IMR-90 (cell line): ENCODE measurements at regions not wholly inside any gene's neighbourhood (a gene's known extent, or its start where the extent isn't known, plus 50 kb on each side); places are given as distances from the start of the nearest gene placed in this dataset.

ENCODE experiments used
- ATAC-seq: fragments of 200-7000 bp; cut with Tn5 transposase; 2 replicates; pipeline ENCODE4 v1.9.1; 2020; ENCODE audit warnings: low read depth, mild to moderate bottlenecking, moderate library complexity
- BruUV-seq: library from RNA; stranded (reverse); fragments of 400-500 nt; replicated peaks from 2 replicates; lab custom pipeline; 2021; lab: Mats Ljungman, UMichigan
- CTCF ChIA-PET: fragments of 300-600 bp; formaldehyde crosslinking; extraction: SDS; loops from one replicate; lab custom pipeline; 2021; ENCODE audit warnings: antibody characterized with exemption; lab: Yijun Ruan, JAX
- POLR2A ChIA-PET: fragments of 300-600 bp; sonication (Branson Sonifier 250); formaldehyde crosslinking; loops from one replicate; lab custom pipeline; 2022; ENCODE audit warnings: antibody characterized with exemption; ENCODE audit not compliant: unreplicated experiment; lab: Charles Lee
- DNase-seq: peaks from one replicate; pipeline ENCODE4 v3.0.0; 2013
- H2AFZ ChIP-seq: replicated peaks from 2 replicates; pipeline ENCODE3; 2013; ENCODE audit warnings: low read length, mild to moderate bottlenecking; ENCODE audit not compliant: poor library complexity
- H2AK5ac ChIP-seq: 2 replicates; pipeline ENCODE4 v1.6.1; 2013; ENCODE audit warnings: low read depth, low read length, inconsistent platforms
- H2AK9ac ChIP-seq: replicated peaks from 2 replicates; pipeline ENCODE3; 2013; ENCODE audit warnings: mild to moderate bottlenecking, low read depth, low read length, moderate library complexity; ENCODE audit not compliant: poor library complexity
- H2BK120ac ChIP-seq: 2 replicates; pipeline ENCODE4 v1.6.1; 2013; ENCODE audit warnings: low read depth, low read length, inconsistent platforms
- H2BK15ac ChIP-seq: 3 replicates; pipeline ENCODE4 v1.6.1; 2013; ENCODE audit warnings: low read depth, low read length, inconsistent platforms
- H2BK20ac ChIP-seq: 2 replicates; pipeline ENCODE4 v1.6.1; 2013; ENCODE audit warnings: low read depth, mild to moderate bottlenecking, inconsistent platforms, low read length, moderate library complexity
- H2BK5ac ChIP-seq: 2 replicates; pipeline ENCODE4 v1.6.1; 2013; ENCODE audit warnings: mild to moderate bottlenecking, low read depth, low read length, inconsistent platforms; ENCODE audit not compliant: poor library complexity, severe bottlenecking
- H3K14ac ChIP-seq: replicated peaks from 2 replicates; pipeline ENCODE4 v1.6.1; 2013; ENCODE audit warnings: low read depth, low read length, inconsistent platforms
- H3K18ac ChIP-seq: 2 replicates; pipeline ENCODE4 v1.6.1; 2013; ENCODE audit warnings: low read depth, low read length, control low read depth
- H3K23ac ChIP-seq: 2 replicates; pipeline ENCODE4 v1.6.1; 2013; ENCODE audit warnings: low read depth, low read length, inconsistent platforms
- H3K27ac ChIP-seq: 2 replicates; pipeline ENCODE4 v1.5.1; 2013; ENCODE audit warnings: mild to moderate bottlenecking, control low read depth, low read length; ENCODE audit not compliant: insufficient read depth
- H3K27me3 ChIP-seq: 2 replicates; pipeline ENCODE4 v1.6.1; 2013; ENCODE audit warnings: low read length; ENCODE audit not compliant: control insufficient read depth, insufficient read depth
- H3K36me3 ChIP-seq: 2 replicates; pipeline ENCODE4 v1.6.1; 2013; ENCODE audit warnings: low read length, mixed read lengths; ENCODE audit not compliant: control insufficient read depth, insufficient read depth
- H3K4ac ChIP-seq: 2 replicates; pipeline ENCODE4 v1.6.1; 2013; ENCODE audit warnings: low read depth, low read length, inconsistent platforms
- H3K4me1 ChIP-seq: 2 replicates; pipeline ENCODE4 v1.6.1; 2013; ENCODE audit warnings: low read length, mixed read lengths; ENCODE audit not compliant: control insufficient read depth, insufficient read depth
- H3K4me2 ChIP-seq: 2 replicates; pipeline ENCODE4 v1.6.1; 2013; ENCODE audit warnings: low read depth, mild to moderate bottlenecking, control low read depth, low read length, moderate library complexity
- H3K4me3 ChIP-seq: 2 replicates; pipeline ENCODE4 v1.5.1; 2013; ENCODE audit warnings: low read depth, mild to moderate bottlenecking, control low read depth, low read length, moderate library complexity; ENCODE audit not compliant: insufficient read depth
- H3K56ac ChIP-seq: 2 replicates; pipeline ENCODE4 v1.6.1; 2013; ENCODE audit warnings: low read length, inconsistent platforms; ENCODE audit not compliant: insufficient read depth; ENCODE audit errors: extremely low read depth
- H3K79me1 ChIP-seq, 2 experiments: 2 replicates each; pipeline ENCODE4 v1.6.1; 2013; ENCODE audit warnings: low read length in 2 of 2, inconsistent platforms in 1 of 2, low read depth in 1 of 2
- H3K9ac ChIP-seq: 2 replicates; pipeline ENCODE4 v1.6.1; 2013; ENCODE audit warnings: low read depth, low read length, control low read depth
- H3K9me1 ChIP-seq: 2 replicates; pipeline ENCODE4 v1.6.1; 2013; ENCODE audit warnings: low read length, inconsistent platforms; ENCODE audit not compliant: insufficient read depth
- H3K9me3 ChIP-seq: 2 replicates; pipeline ENCODE4 v1.6.1; 2013; ENCODE audit warnings: low read length; ENCODE audit not compliant: control insufficient read depth, insufficient read depth
- H4K20me1 ChIP-seq: 2 replicates; pipeline ENCODE4 v1.6.1; 2013; ENCODE audit warnings: low read length, inconsistent platforms; ENCODE audit not compliant: insufficient read depth
- H4K5ac ChIP-seq: 2 replicates; pipeline ENCODE4 v1.6.1; 2013; ENCODE audit warnings: mild to moderate bottlenecking, low read depth, low read length, control low read depth
- H4K8ac ChIP-seq, 2 experiments: 2 replicates each; pipeline ENCODE4 v1.6.1; 2013; ENCODE audit warnings: low read depth in 2 of 2, low read length in 2 of 2, control low read depth in 1 of 2, inconsistent platforms in 1 of 2
- H4K91ac ChIP-seq: 2 replicates; pipeline ENCODE4 v1.6.1; 2013; ENCODE audit warnings: low read depth, low read length, inconsistent platforms; ENCODE audit not compliant: insufficient read depth
- CHD1 ChIP-seq: IDR thresholded peaks from 2 replicates; pipeline ENCODE4 v1.6.1; 2012; ENCODE audit warnings: low read depth, low read length, improper control_type of control experiment
- FOS ChIP-seq: fragments of 150-350 bp; IDR thresholded peaks from 2 replicates; pipeline ENCODE4 v1.6.1; 2016; ENCODE audit warnings: low read depth, low read length
- POLR2A ChIP-seq: IDR thresholded peaks from 2 replicates; pipeline ENCODE4 v1.6.1; 2012; ENCODE audit warnings: mild to moderate bottlenecking, low read depth, low read length
- RAD21 ChIP-seq: IDR thresholded peaks from 2 replicates; pipeline ENCODE4 v1.6.1; 2012; ENCODE audit warnings: low read length, improper control_type of control experiment
- RCOR1 ChIP-seq: IDR thresholded peaks from 2 replicates; pipeline ENCODE4 v1.6.1; 2012; ENCODE audit warnings: mild to moderate bottlenecking, low read length, improper control_type of control experiment; ENCODE audit not compliant: insufficient replicate concordance
- WGBS, 2 experiments: methylation state at CpG; one replicate each; pipeline versions ENCODE4 v1.1.5 to v1.1.7; 2013; ENCODE audit warnings: missing lambda C conversion rate in 2 of 2; ENCODE audit not compliant: insufficient read length in 1 of 2; ENCODE audit errors: extremely low coverage in 2 of 2; 5-methylcytosine and 5-hydroxymethylcytosine counted together
- dilution Hi-C: fragments of 300-500 bp; cut with HindIII; formaldehyde crosslinking; loops from one replicate; pipeline ENCODE4 v1.14.3; 2018; ENCODE audit warnings: low sequenced_read_pairs; ENCODE audit not compliant: unreplicated experiment
- in situ Hi-C: fragments of 300-500 bp; cut with MboI; formaldehyde crosslinking; loops from 3 replicates; pipeline ENCODE4 v1.14.3; 2019; ENCODE audit warnings: low sequenced_read_pairs, inconsistent platforms, mixed read lengths
- intact Hi-C: fragments of 100-400 bp; cut with micrococcal nuclease; formaldehyde crosslinking; loops from 2 replicates; pipeline ENCODE4 v1.10.0; 2022

GRCh38 chr9:71183251-71183650 is 61.8 kb upstream of the TRPM3 start:
- TF ChIP-seq FOS (no peak), RCOR1 (no peak), RAD21 (no peak), CHD1 (no peak), POLR2A (no peak)
- intact Hi-C loops (no loop called here), in situ Hi-C loops (no loop called here), dilution Hi-C loops (no loop called here)
- Histone ChIP-seq H3K36me3 (no peaks in the 10 kb centered on the region), H3K9me3 (no peaks in the 10 kb centered on the region), H3K27ac (no peak overlapping the region), H2BK15ac (no peak overlapping the region), H3K4me2 (no peak overlapping the region), H3K4ac (no peak overlapping the region), H3K14ac (no peak overlapping the region), H3K18ac (no peak overlapping the region), H3K4me3 (no peak overlapping the region), H4K5ac (no peak overlapping the region), H3K79me1 (no peaks in the 10 kb centered on the region), H3K9ac (no peak overlapping the region), H3K4me1 (no peaks in the 10 kb centered on the region), H2AK5ac (no peak overlapping the region), H2BK20ac (no peak overlapping the region), H2AFZ (no peak overlapping the region), H3K23ac (no peak overlapping the region), H3K56ac (no peak overlapping the region), H2BK5ac (no peak overlapping the region), H4K8ac (no peak overlapping the region), H3K27me3 (no peaks in the 10 kb centered on the region), H2AK9ac (no peak overlapping the region), H4K91ac (no peak overlapping the region), H2BK120ac (no peak overlapping the region), H3K9me1 (no peaks in the 10 kb centered on the region), H4K20me1 (no peaks in the 10 kb centered on the region)
- ChIA-PET POLR2A (no interaction called here), CTCF (no interaction called here)
- no TSS peak for BruUV-seq
- no CpG with 5 or more reads among the region's 3 CpGs for WGBS, 2 experiments
- no peak for ATAC-seq
- DNase-seq, result no peak
